ENCODE measurements at regions not wholly inside any gene's neighbourhood (a gene's known extent, or its start where the extent isn't known, plus 50 kb on each side); places are given as distances from the start of the nearest gene placed in this dataset.

DNA sequence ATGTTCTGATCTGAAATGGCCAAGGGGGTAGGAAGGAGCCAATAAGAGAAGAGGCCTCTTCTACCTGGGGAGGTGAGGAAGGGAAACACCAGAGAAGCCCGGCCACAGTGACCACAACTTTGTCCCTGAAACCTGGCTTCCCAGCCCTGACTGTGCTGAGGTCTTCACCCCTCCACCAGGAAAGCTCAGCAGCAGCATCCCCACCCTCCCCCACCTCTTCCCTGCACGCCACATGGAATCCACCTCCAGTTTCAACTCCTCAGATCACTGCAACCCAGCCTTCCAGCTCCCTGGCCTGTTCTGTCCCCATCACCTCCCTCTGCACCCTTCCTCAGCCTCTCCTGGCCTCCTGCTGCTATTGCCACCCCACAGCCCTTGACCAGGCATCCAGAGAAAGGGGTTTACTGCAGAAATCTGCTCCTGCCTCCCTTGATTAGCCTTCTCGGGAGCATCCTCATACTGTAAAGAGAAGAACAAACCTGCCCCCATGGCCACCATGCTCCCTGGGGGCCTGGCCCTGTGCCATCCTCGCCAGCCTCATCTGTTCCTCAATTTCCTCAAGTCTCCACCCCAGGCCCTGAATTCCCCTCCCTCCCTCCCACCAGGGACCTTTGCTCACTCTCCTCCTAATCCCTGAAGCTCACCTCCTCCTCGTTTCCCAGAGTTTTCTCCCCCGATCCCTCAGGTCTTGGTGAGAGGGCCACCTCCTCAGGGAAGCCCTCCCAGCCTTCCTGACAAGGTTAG lies 450.9 kb downstream of the MATN1 start:
- DNase-seq (ENCODE audit: low read depth), result no peak

DNA sequence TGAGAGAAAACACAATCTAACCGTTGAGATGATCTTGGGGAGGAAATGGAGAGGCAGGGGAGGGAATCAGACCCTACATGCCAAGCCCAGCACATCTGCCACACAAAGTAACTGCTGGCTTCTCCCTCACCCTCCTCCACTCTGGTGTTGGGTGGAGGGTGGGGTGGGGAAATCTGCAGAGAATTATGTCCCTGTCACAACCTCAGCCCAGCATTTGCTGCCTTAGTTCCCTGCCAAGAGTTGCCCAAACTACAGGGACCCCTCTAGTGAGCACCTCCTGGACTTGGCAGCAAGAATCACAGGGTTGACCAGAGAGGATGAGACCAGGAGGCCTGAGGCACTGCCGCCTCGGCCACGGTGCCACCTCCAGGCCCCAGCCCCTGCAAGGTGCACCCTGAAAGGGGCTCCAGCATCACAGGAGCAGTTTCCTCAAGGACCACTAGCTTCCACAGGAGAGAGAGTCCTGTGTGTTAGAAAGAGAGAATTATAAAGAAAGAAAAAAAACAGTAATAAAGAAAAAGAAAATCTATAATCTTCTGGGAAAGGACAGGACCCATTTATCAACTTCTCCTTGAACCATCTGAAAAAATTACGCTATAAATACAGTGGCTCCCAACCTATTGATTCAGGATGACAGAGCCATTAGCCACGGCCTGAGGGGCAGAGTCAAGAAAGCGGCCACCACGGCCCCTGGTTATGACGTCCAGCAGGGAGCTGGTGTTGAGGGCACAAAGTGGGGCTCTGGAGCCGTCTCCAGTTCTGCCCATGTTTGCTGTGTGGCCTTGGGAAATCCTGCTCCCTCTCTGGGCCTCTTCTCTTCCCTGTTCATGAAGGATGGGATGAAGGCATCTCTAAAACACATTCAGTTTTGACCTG lies 451.7 kb downstream of the MATN1 start:
- no peak for DNase-seq (ENCODE audit: low read depth)

DNA sequence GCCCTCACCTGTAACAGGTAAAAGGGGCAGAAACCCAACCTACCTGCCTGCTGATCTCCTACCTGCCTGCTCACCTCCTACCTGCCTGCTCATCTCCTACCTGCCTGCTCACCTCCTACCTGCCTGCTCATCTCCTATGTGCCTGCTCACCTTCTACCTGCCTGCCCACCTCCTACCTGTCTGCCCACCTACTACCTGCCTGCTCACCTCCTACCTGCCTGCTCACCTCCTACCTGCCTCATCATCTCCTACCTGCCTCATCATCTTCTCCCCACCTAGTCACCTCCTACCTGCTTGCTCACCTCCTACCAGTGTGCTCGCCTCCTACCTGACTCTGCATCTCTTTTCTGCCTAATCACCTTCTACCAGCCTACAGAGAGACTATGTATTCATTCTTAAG lies 452.9 kb downstream of the MATN1 start:
- DNase-seq (ENCODE audit: low read depth), result no peak

DNA sequence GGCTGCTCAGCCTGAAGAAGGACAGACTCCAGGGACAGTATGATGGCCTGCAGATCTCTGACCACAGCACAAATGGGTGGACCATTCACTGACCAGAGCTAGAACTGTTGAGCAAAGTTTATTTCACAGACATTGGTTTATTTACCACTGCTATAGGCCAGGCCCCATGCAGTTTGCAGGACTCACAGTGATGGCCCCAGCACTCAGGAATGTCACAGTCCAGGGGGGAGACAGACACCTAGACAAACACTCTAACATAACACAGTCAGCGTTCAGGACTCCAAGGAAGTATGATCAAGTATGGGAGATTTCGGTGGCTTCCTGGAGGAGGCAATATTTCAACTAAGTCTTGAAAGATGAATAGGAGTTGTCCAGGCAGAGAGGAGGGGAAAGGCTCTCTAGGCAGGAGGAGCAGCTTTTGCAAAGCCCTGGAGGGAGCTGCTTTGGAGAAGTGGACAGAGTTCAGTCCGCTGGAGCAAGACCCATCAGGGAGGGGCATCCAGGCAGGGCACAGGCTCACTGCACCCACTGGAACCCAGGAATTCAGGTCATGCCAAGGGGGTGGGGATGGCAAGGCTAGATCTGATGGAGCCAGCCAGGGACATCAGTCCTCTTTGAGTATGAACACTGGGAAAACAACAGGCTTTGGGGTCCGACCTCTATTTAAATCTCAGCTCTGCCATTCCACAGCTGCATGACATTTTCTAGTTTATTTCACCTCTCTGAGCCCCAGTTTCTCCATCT lies 454.3 kb downstream of the MATN1 start:
- no peak for DNase-seq (ENCODE audit: low read depth)

DNA sequence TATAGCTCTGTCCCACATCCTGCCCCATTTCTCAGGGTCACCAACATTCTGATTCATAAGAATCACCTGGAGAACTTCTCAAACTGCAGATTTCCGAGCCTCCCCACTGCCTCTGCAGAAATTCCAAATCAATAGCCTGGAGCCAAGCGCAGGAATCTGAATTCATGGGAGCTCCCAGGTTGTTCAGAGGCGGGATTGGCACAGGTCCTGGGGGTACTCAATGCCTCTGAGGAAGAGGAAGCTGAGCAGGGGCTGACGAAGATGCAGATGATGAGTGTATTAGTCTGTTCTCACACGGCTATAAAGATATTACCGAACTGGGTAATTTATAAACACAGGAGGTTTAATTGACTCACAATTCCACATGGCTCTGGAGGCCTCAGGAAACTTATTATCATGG lies 455.5 kb downstream of the MATN1 start:
- DNase-seq (ENCODE audit: low read depth), result no peak

DNA sequence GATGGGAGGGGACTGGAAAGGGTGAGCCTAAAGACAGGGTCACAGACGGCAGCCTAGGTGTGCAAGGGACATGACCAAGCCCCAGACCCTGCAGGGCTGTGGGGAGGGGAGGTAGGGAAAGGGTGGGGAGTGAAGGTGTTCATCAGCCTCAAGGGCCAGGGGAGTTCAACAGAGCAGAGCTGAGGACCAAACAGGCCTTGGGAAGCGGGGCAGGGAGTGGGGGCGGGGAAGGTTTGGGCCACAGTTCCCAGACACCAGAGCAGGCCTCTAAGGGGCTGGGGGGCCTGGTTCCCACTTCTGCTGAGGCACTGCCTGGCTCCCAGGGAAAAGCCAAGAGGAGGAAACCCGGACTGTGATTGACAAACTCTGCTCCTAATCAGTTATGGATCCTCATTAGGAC lies 456.3 kb downstream of the MATN1 start:
- no peak for DNase-seq (ENCODE audit: low read depth)

DNA sequence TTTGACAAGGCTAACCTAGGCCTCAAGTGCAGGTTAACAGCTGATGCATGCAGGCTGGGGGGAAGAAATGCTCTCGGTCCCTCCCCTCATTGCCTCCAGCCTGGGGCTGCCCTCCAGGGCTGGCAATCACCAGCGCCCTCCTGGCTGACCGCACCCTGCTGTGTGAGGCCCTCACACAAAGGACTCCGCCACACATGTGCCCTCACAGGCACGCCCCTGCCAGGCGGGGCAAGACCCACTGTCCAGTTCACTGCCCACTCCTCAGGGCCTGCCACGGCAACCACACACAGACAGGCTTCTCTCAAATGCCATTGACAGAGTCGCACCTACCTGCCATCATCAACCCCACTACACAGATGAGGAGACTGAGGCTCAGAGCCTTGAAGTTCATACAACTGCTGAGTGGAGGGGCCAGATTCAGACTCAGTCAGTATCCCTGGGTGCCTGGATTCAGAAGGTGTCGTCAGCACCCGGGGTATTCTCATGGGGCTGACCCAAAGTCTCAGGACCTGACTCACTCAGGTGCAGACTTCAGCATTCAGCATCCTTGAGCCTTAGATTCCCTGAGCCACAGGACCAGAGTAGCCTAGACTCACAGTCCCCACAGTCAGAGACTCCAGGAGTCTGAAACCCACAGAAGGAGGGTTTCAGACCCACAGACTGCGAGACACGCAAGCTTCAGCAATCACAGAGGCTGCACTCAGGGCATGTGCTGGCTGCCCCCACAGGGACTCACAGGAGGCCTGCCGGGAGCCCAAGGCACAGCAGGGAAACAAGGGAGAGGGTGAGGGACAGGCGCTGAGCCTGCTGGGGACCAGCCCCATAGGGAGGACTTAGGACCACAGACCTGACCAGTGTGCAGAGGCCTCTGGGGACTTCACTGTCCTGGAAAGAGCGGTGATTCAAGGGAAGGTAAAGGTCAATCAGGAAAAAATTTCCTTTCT lies 458.0 kb downstream of the MATN1 start:
- DNase-seq (ENCODE audit: low read depth), result no peak

DNA sequence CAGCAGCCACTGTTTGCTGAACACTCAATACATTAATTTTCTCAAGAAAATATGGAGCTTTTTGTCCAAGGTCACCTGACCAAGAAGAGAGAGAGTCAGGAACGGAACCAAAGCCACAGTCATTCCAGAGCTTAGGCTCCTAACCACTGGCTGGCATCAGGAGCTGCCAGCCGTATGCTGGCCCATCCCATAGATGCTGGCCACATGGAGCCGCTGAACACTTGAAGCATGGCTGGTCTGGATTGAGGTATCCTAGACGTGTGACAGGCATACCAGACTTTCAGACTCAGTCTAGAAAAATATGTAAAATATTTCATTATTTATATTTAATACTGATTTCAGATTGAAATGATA lies 458.7 kb downstream of the MATN1 start:
- no peak for DNase-seq (ENCODE audit: low read depth)

DNA sequence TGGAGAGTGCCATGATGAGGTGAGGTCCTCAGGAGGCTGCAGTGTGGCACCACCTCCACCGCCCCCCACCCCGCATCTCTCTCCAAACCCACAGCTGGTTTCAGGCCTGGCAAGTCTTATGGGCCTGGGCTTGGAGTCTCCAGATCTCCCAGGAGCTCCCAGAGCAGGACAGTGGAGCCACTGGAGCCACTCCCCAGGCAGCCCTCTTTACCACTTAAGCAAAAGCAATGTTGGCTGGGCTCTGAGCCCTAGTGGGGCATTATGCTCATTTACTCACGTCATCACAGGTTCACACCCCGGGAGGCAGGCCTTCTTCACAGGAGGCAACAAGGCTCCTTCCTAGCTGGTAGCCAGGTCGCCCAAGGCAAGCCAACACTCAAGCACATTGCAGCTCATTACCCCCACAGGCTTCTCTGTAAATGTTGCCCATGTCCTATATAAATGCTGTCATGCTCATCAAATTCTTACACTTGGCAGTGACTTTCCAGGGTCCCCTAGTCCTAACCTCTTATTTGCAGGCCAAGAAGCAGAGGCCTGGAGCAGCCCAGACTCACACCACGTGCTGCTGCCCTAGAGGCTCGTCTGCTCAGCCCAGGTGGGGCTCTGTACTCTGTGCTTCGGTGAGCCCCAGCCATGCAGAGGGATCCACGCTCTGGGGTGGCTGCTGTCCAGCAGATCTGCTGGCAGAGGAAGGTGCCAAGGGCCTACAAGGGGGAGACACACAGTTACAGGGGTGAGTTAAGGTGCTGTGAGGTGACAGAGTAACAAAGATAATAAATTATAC lies 459.3 kb downstream of the MATN1 start:
- DNase-seq (ENCODE audit: low read depth), result no peak

DNA sequence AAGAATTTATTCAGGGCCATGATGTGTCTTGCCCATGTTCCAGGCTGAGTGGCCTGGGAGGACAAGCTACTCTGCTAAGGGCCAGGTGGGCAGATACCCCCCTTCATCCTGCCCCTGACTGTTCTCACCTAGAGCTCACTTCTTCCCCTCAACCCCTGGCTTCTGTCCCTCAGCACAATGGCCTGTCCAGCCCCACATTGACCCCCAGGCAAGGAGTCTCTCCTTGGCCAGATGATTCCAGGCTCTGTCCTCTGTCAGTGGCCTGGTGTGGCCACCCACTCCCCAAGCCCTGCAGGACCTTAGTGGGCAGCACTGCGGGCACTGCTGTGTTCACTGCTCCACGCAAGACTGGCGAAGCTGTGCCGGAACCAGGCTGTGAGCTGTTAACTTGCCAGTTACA lies 460.0 kb downstream of the MATN1 start:
- DNase-seq (ENCODE audit: low read depth), result no peak

DNA sequence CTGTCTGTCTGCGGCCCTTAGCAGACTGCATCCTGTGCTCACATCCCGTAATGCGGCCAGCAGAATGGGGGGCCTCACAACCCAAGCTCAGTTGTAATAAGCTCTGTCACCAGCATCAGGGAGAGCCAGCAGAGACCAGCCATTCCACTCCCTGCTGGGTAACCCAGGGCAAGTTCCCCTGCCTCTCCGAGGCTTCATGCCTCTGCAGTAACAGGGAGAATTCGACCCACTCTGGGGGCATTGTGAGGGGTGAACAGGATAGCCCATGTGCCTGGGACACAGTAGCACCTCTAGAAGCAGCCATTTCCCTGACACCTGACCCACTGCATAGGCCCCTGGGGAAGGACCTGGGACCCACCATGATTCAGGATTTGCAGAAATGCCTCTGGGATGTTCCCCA lies 461.2 kb downstream of the MATN1 start:
- DNase-seq (ENCODE audit: low read depth), result no peak

DNA sequence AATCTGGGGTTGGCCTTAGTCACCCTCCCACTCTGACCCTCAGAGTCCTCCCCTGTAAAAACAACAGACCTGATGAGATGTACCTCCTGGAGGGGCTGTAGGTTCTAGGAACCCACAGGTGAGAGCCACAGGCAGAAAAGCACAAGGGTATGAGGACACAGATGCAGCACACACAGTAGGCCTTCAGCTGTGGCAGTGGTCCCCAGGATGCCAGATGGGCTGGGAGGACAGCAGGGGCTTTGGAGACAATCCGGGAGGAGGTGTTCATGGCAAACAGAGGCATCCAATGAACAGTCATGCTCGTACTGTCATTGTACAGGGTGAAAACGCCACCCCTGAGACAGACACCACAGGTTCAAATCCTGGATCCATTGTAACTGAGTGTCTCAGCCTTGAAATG lies 463.1 kb downstream of the MATN1 start:
- no peak for DNase-seq (ENCODE audit: low read depth)

DNA sequence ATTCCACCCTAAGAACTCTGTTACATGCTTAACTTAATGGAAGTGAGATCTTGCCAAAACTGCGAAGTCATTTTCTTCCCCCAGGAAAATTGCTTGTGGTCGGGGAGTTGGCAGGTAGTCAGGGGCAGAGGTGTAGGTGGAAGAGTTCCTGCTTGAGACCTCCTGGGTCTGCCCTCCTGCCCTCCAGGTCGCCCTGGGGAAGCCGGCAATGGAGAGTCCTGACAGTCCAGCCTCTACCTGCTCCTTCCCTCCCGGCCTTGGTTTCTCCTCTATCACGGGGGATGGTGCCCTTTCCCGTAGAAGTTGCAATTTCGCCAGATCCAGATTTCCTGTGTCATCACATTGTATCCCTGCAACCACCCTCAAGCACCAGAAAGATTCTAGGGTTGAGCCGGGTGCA lies 463.8 kb downstream of the MATN1 start:
- DNase-seq (ENCODE audit: low read depth), result no peak

DNA sequence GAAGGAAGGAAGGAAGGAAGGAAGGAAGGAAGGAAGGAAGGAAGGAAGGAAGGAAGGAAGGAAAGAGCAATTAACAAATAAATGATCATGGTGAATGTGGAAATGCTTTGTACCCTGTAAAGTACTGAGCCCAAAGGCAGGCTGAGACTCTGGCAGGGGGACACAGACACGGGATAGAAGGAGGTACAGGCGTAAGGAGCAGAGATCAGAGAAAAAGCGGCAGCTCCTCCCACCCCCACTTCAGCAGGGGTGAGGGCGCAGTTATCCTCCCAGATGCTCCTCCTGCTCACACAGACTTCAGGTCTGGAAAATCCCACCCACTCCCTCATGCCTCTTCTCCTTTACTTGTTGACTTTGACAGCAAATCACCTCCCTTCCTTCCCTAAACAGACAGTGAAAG lies 464.5 kb downstream of the MATN1 start:
- DNase-seq (ENCODE audit: low read depth), result no peak

DNA sequence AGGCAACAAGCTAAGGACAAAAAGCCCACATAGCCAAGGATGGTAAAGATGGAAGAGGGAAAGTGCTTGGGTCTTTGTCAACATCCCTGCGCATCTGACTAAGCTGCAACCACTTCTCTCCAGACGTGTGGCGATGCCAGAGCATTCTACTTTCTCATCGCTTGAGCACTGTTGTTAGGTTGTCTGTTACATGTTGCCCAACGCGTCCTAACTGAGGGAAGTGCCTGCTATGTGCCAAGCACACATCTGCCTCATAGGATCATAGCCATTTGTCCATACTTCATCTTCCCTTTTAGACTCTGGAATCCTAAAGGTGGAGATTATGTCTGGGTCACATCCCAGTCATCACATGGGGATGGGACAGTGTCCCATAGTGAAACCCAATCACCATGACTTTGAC lies 464.9 kb downstream of the MATN1 start:
- no peak for DNase-seq (ENCODE audit: low read depth)

DNA sequence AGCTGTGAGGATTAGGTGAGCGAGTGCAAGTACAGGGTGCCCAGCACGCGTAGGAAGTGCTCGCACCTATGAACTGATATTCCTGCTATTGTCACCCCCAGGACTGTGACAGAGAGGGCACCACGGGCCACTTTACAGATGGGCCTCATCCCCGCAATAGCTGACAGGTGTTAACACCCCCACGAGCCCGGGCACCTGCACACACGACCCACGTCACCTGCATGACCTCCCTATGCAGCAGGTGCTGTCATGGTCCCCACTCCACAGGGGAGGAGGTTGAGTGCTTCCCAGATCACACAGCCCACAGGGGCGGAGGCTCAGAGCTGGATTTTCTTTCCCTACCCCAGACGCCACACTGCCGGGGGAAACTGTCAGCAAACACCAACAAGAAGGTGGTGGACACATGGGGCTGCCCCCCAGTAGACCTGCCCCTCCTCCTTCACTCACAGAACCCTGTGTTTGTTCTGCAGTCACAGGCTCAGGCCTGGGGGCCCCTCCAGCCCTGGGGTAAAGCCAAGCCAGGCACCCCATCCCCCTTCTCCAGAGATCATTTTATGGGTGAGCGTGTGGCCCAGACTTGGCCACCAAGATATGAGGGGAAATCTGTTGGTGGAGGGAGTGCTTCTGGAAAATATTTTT lies 465.5 kb downstream of the MATN1 start:
- DNase-seq (ENCODE audit: low read depth), result no peak

DNA sequence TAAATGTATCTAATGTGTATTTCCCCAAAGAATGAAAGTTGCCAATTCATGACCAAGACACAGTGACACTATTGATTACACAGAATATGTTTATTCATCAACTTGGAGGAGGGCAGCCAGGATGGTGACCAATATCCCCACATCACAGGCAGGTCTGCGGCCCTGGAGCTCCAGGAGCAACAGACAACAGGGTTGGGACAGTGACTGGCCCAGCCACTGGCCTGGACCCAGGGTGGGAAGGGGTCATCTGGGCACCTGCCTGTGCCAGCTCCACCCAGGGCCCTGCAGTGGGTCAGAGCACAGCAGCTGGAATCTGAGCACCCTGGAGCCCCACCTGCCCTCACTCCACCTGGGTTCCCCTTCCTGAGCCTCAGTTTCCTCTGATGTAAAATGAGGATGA lies 466.1 kb downstream of the MATN1 start:
- no peak for DNase-seq (ENCODE audit: low read depth)

DNA sequence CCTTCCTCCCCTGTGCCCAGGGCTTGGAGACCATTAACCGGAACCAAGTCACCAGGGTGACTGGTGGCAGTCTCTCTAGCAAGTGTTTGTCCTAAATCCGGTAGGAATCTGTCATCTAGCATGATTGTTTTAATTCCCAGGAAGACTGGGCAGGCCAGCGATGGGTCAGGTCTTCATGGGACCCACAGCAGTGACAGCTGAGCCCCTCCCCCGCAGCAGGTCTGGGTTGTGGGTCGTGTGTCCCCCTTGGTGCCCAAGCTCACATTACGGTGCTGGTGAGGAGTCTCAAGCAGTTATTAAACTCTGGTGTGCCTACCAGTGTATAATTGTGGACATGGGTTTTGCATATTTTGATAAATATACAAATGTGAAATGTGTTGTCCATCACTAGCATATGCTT lies 466.5 kb downstream of the MATN1 start:
- no peak for DNase-seq (ENCODE audit: low read depth)

DNA sequence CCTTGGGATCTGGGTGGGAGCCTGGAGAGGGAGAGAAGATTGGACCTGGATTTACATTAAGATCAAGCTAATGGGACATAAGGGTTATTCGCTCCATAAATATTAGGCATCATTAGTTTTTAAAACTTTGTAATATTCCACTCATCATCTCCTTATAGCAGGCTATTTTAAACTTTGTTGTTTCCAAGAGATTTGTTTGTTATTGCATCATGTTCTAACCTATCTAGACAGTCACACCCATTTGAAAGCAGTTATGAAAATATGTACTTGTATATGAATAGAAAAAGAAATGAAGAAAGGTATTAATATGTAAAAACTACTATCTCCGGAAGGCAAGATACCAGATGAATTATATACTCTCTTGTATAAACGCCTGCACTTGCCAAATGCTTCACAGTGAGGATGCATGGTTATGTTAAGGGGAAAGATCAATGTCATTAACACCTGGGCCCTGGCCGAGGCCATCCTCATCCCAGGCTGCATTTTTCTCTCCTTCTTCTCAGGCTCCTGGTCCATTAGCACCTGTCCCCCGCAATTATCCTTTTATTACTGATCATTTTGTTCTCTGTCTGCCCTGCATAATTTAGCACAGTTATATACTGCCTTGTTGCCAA lies 468.2 kb downstream of the MATN1 start:
- no peak for DNase-seq (ENCODE audit: low read depth)

All from M059J (cell line).